ENCODE measurements at regions not wholly inside any gene's neighbourhood (a gene's known extent, or its start where the extent isn't known, plus 50 kb on each side); places are given as distances from the start of the nearest gene placed in this dataset.

GRCh38 chr17:36777118-36777517 is 160.2 kb upstream of the LHX1 start:
- TF ChIP-seq, protein P1, sequence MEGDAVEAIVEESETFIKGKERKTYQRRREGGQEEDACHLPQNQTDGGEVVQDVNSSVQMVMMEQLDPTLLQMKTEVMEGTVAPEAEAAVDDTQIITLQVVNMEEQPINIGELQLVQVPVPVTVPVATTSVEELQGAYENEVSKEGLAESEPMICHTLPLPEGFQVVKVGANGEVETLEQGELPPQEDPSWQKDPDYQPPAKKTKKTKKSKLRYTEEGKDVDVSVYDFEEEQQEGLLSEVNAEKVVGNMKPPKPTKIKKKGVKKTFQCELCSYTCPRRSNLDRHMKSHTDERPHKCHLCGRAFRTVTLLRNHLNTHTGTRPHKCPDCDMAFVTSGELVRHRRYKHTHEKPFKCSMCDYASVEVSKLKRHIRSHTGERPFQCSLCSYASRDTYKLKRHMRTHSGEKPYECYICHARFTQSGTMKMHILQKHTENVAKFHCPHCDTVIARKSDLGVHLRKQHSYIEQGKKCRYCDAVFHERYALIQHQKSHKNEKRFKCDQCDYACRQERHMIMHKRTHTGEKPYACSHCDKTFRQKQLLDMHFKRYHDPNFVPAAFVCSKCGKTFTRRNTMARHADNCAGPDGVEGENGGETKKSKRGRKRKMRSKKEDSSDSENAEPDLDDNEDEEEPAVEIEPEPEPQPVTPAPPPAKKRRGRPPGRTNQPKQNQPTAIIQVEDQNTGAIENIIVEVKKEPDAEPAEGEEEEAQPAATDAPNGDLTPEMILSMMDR (IDR thresholded peaks at IDR 0.05): no peak
- no peak for TF ChIP-seq POLR2AphosphoS5 (IDR thresholded peaks at IDR 0.05)
- no peak for TF ChIP-seq POLR2A (IDR thresholded peaks at IDR 0.05)
- no peak for TF ChIP-seq EP300 (IDR thresholded peaks at IDR 0.05)

Data from suprapubic skin (tissue), 4 donors.